Activated CD4-positive, alpha-beta T cell treated with anti-CD3 and anti-CD28 coated beads for 36 hours (primary cell): ENCODE measurements at regions not wholly inside any gene's neighbourhood (a gene's known extent, or its start where the extent isn't known, plus 50 kb on each side); places are given as distances from the start of the nearest gene placed in this dataset.
"Not testable (repeated sequence)": the region's sequence is repeated elsewhere in the genome, so short reads cannot be mapped to it uniquely, and the experiment has no call there.

ENCODE experiments used
- ATAC-seq: fragments of 200-7000 bp; cut with Tn5 transposase; one replicate; pipeline ENCODE4 v1.10.0; 2021; ENCODE audit warnings: mild to moderate bottlenecking, moderate library complexity
- CTCF ChIA-PET: fragments of 350-600 bp; sonication (Branson Sonifier 250); formaldehyde crosslinking; loops from one replicate; lab custom pipeline; 2021; ENCODE audit warnings: antibody characterized with exemption; lab: Charles Lee
- POLR2A ChIA-PET: fragments of 350-600 bp; sonication (Branson Sonifier 250); formaldehyde crosslinking; loops from one replicate; lab custom pipeline; 2021; ENCODE audit warnings: antibody characterized with exemption, inconsistent platforms; lab: Charles Lee
- DNase-seq: peaks from one replicate; pipeline ENCODE4 v3.0.0-alpha.2; 2020
- H3K27ac Mint-ChIP-seq: one replicate; pipeline ENCODE4 v1.8.0; 2021; ENCODE audit warnings: mixed read lengths
- H3K27me3 Mint-ChIP-seq: one replicate; pipeline ENCODE4 v1.8.0; 2021; ENCODE audit warnings: mixed read lengths
- H3K36me3 Mint-ChIP-seq: one replicate; pipeline ENCODE4 v1.8.0; 2021; ENCODE audit warnings: low read depth, mixed read lengths
- H3K4me1 Mint-ChIP-seq: one replicate; pipeline ENCODE4 v1.8.0; 2021; ENCODE audit warnings: mixed read lengths
- H3K4me3 Mint-ChIP-seq: one replicate; pipeline ENCODE4 v1.8.0; 2021; ENCODE audit warnings: mild to moderate bottlenecking, moderate library complexity, mixed read lengths
- H3K9me3 Mint-ChIP-seq: one replicate; pipeline ENCODE4 v1.8.0; 2021; ENCODE audit warnings: low read depth, mixed read lengths
- intact Hi-C, 2 experiments: fragments of 100-400 bp; cut with DNase I in 1 of 2; cut with micrococcal nuclease in 1 of 2; formaldehyde crosslinking; loops; one replicate each; pipeline versions ENCODE4 v1.14.2 to v1.15.1; 2022 to 2024; cut with DNase I, micrococcal nuclease

GRCh38 chr18:35880788-35881455, 91.6 kb upstream of the RMP24 start:
- ChIA-PET CTCF (interaction anchor here (1.0 kb wide), 1 partner anchor 9 kb away, joined by 3 read pairs; no protein-coding TSS in a partner anchor), POLR2A (no interaction called here)
- ATAC-seq (no peak), DNase-seq (no peak)
- intact Hi-C loops: no loop called here
- Mint-ChIP-seq H3K36me3 (no peaks in the 10 kb centered on the region), H3K4me1 (no peaks in the 10 kb centered on the region), H3K27me3 (peaks cover 2% of the 10 kb centered on the region), H3K4me3 (no peak overlapping the region), H3K9me3 (no peaks in the 10 kb centered on the region), H3K27ac (no peak overlapping the region)

- DNase-seq: no peak
- ATAC-seq: no peak
- Mint-ChIP-seq H3K4me3 (no peak overlapping the region), H3K9me3 (peaks cover 5% of the 10 kb centered on the region), H3K36me3 (no peaks in the 10 kb centered on the region), H3K4me1 (no peaks in the 10 kb centered on the region), H3K27me3 (peaks cover 9% of the 10 kb centered on the region), H3K27ac (no peak overlapping the region)
- ChIA-PET CTCF (interaction anchor here (0.8 to 1.2 kb wide), 2 partner anchors 12 to 34 kb away, joined by 3 read pairs; no protein-coding TSS in a partner anchor), POLR2A (no interaction called here)
- intact Hi-C loops: no loop called here
These were observed 84.2 kb upstream of the RMP24 start for GRCh38 chr18:35888329-35888728.

DNA sequence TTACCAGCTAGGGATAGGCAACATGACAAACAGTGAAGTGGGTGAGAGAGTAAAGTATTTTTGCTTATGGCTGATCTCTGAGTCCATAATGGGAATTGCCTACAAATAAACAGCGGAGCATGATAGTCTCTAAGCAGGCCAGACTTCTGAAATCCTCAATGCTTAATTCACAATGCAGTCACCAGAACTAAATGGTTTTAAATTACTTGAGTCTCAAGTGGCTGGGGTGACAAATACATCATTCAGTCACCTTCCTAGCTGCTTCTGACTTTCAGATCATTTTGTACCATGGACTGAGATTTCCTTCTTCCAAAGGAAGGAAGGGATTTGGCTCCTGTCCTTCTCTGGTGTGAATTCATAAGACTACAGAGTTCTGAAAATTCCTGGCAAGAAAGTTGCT, 82.8 kb upstream of the RMP24 start:
- DNase-seq (no peak), ATAC-seq (no peak)
- CTCF ChIA-PET: interaction anchor here (0.6 kb wide), 1 partner anchor 9 kb away, joined by 3 read pairs; no protein-coding TSS in a partner anchor
- H3K27ac Mint-ChIP-seq: no peak overlapping the region
- peaks cover 9% of the 10 kb centered on the region for H3K27me3 Mint-ChIP-seq
- no peak overlapping the region for H3K4me3 Mint-ChIP-seq
- intact Hi-C loops: no loop called here
- no peaks in the 10 kb centered on the region for H3K36me3 Mint-ChIP-seq
- peaks cover 5% of the 10 kb centered on the region for H3K9me3 Mint-ChIP-seq
- POLR2A ChIA-PET: interaction anchor here (0.7 kb wide), 1 partner anchor 24 kb away, joined by 5 read pairs; no protein-coding TSS in a partner anchor
- no peaks in the 10 kb centered on the region for H3K4me1 Mint-ChIP-seq

- peaks cover 9% of the 10 kb centered on the region for H3K27me3 Mint-ChIP-seq
- ATAC-seq (no peak), DNase-seq (no peak)
- H3K4me3 Mint-ChIP-seq: no peak overlapping the region
- H3K4me1 Mint-ChIP-seq: no peaks in the 10 kb centered on the region
- CTCF ChIA-PET: no interaction called here
- peaks cover 5% of the 10 kb centered on the region for H3K9me3 Mint-ChIP-seq
- H3K27ac Mint-ChIP-seq: no peak overlapping the region
- H3K36me3 Mint-ChIP-seq: no peaks in the 10 kb centered on the region
- intact Hi-C loops: no loop called here
- POLR2A ChIA-PET: no interaction called here
These were observed 82.2 kb upstream of the RMP24 start for GRCh38 chr18:35890323-35890722.

GRCh38 chr18:35892118-35892517, 80.4 kb upstream of the RMP24 start:
- ChIA-PET CTCF (interaction anchor here (0.7 kb wide), 2 partner anchors 26 to 298 kb away, joined by 3 to 6 read pairs; no protein-coding TSS in a partner anchor), POLR2A (no interaction called here)
- H3K9me3 Mint-ChIP-seq: peaks cover 5% of the 10 kb centered on the region
- no peak overlapping the region for H3K4me3 Mint-ChIP-seq
- H3K36me3 Mint-ChIP-seq: no peaks in the 10 kb centered on the region
- intact Hi-C loops: no loop called here
- H3K4me1 Mint-ChIP-seq: no peaks in the 10 kb centered on the region
- ATAC-seq (no peak), DNase-seq (no peak)
- H3K27ac Mint-ChIP-seq: no peak overlapping the region
- peaks cover 8% of the 10 kb centered on the region for H3K27me3 Mint-ChIP-seq

DNA sequence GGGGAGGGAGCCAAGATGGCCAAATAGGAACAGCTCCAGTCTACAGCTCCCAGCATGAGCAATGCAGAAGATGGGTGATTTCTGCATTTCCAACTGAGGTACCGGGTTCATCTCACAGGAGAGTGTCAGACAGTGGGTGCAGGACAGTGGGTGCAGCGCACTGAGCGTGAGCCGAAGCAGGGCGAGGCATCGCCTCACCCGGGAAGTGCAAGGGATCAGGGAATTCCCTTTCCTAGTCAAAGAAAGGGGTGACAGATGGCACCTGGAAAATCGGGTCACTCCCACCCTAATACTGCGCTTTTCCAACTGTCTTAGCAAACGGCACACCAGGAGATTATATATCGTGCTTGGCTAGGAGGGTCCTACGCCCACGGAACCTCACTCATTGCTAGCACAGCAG, 75.0 kb upstream of the RMP24 start:
- H3K27ac Mint-ChIP-seq, intact Hi-C loops, ATAC-seq, POLR2A ChIA-PET, H3K9me3 Mint-ChIP-seq, CTCF ChIA-PET, H3K4me3 Mint-ChIP-seq, H3K4me1 Mint-ChIP-seq, DNase-seq, H3K27me3 Mint-ChIP-seq, H3K36me3 Mint-ChIP-seq: not testable (repeated sequence)

- Mint-ChIP-seq H3K27me3 (peaks cover 4% of the 10 kb centered on the region), H3K4me1 (no peaks in the 10 kb centered on the region), H3K4me3 (no peak overlapping the region), H3K9me3 (no peaks in the 10 kb centered on the region), H3K27ac (no peak overlapping the region), H3K36me3 (no peaks in the 10 kb centered on the region)
- intact Hi-C loops: no loop called here
- POLR2A ChIA-PET: no interaction called here
- no peak for DNase-seq
- CTCF ChIA-PET: no interaction called here
- ATAC-seq: no peak
These were observed 68.0 kb upstream of the RMP24 start for GRCh38 chr18:35904389-35905037.

DNA sequence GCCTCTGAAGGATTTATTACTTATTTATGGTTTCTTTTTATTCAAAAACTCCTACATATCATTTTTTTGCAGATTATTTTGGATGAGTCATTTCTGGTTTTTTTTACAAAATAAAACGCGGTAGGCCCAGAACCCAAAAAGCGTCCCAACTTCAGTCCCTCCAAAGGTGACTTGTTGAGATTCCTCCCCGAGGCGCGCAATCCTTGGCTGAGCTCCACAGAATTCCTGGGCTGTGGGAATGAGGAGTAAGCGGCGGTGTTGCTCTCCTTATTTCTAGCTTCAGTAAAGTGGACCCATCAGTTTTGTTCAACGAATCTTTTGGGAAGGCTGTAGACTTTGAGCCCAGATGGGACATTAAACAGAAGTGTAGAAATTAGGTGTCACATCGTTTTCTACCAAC, 67.0 kb upstream of the RMP24 start:
- intact Hi-C loops: no loop called here
- DNase-seq: no peak
- peaks cover 3% of the 10 kb centered on the region for H3K27me3 Mint-ChIP-seq
- no peak overlapping the region for H3K27ac Mint-ChIP-seq
- no peaks in the 10 kb centered on the region for H3K4me1 Mint-ChIP-seq
- no peak for ATAC-seq
- H3K4me3 Mint-ChIP-seq: no peak overlapping the region
- no peaks in the 10 kb centered on the region for H3K36me3 Mint-ChIP-seq
- CTCF ChIA-PET: no interaction called here
- POLR2A ChIA-PET: no interaction called here
- no peaks in the 10 kb centered on the region for H3K9me3 Mint-ChIP-seq

DNA sequence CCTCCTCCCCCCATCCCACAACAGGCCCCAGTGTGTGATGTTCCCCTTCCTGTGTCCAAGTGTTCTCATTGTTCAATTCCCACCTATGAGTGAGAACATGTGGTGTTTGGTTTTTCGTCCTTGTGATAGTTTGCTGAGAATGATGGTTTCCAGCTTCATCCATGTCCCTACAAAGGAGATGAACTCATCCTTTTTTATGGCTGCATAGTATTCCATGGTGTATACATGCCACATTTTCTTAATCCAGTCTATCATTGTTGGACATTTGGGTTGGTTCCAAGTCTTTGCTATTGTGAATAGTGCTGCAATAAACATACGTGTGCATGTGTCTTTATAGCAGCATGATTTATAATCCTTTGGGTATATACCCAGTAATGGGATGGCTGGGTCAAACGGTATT, 66.2 kb upstream of the RMP24 start:
- DNase-seq, intact Hi-C loops, H3K4me1 Mint-ChIP-seq, CTCF ChIA-PET, H3K4me3 Mint-ChIP-seq, H3K9me3 Mint-ChIP-seq, H3K27ac Mint-ChIP-seq, H3K27me3 Mint-ChIP-seq, POLR2A ChIA-PET, H3K36me3 Mint-ChIP-seq, ATAC-seq: not testable (repeated sequence)

GRCh38 chr18:35910327-35910726, 62.2 kb upstream of the RMP24 start:
- H3K27ac Mint-ChIP-seq: no peak overlapping the region
- intact Hi-C loops: no loop called here
- H3K36me3 Mint-ChIP-seq: no peaks in the 10 kb centered on the region
- ATAC-seq (no peak), DNase-seq (no peak)
- no peak overlapping the region for H3K4me3 Mint-ChIP-seq
- ChIA-PET POLR2A (no interaction called here), CTCF (no interaction called here)
- H3K9me3 Mint-ChIP-seq: no peaks in the 10 kb centered on the region
- no peaks in the 10 kb centered on the region for H3K4me1 Mint-ChIP-seq
- H3K27me3 Mint-ChIP-seq: peaks cover 7% of the 10 kb centered on the region

- intact Hi-C loops: no loop called here
- ChIA-PET CTCF (no interaction called here), POLR2A (no interaction called here)
- H3K9me3 Mint-ChIP-seq: no peaks in the 10 kb centered on the region
- ATAC-seq: no peak
- no peak overlapping the region for H3K4me3 Mint-ChIP-seq
- no peak for DNase-seq
- no peak overlapping the region for H3K27ac Mint-ChIP-seq
- peaks cover 7% of the 10 kb centered on the region for H3K27me3 Mint-ChIP-seq
- no peaks in the 10 kb centered on the region for H3K4me1 Mint-ChIP-seq
- no peaks in the 10 kb centered on the region for H3K36me3 Mint-ChIP-seq
These were observed 60.1 kb upstream of the RMP24 start for GRCh38 chr18:35912332-35912731.

GRCh38 chr18:35915056-35915455, 57.4 kb upstream of the RMP24 start:
- H3K4me3 Mint-ChIP-seq: no peak overlapping the region
- ChIA-PET CTCF (no interaction called here), POLR2A (interaction anchor here (0.6 kb wide), 1 partner anchor 60 kb away, joined by 3 read pairs; no protein-coding TSS in a partner anchor)
- no peaks in the 10 kb centered on the region for H3K36me3 Mint-ChIP-seq
- intact Hi-C loops: no loop called here
- H3K9me3 Mint-ChIP-seq: no peaks in the 10 kb centered on the region
- H3K27ac Mint-ChIP-seq: no peak overlapping the region
- DNase-seq (no peak), ATAC-seq (no peak)
- peaks cover 7% of the 10 kb centered on the region for H3K27me3 Mint-ChIP-seq
- H3K4me1 Mint-ChIP-seq: no peaks in the 10 kb centered on the region
